NT2/D1 (cell line): ENCODE measurements at regions not wholly inside any gene's neighbourhood (a gene's known extent, or its start where the extent isn't known, plus 50 kb on each side); places are given as distances from the start of the nearest gene placed in this dataset.

Experiments
- DNase-seq: peaks from one replicate; pipeline ENCODE4 v3.0.0-alpha.2; 2011; ENCODE audit warnings: low read depth, low spot score
- H3K27me3 ChIP-seq: 2 replicates; pipeline ENCODE4 v1.6.0; 2011; ENCODE audit warnings: mild to moderate bottlenecking; ENCODE audit not compliant: insufficient read length, insufficient read depth
- H3K36me3 ChIP-seq: 2 replicates; pipeline ENCODE4 v1.6.1; 2011; ENCODE audit warnings: mild to moderate bottlenecking, low read length, mixed read lengths; ENCODE audit not compliant: insufficient read depth, insufficient read length
- H3K4me1 ChIP-seq: 2 replicates; pipeline ENCODE4 v1.5.1; 2011; ENCODE audit not compliant: insufficient read depth, insufficient read length
- H3K4me3 ChIP-seq: 2 replicates; pipeline ENCODE4 v1.5.1; 2011; ENCODE audit warnings: low read depth; ENCODE audit not compliant: insufficient read length
- H3K9ac ChIP-seq: 2 replicates; pipeline ENCODE4 v1.6.0; 2011; ENCODE audit warnings: low read depth; ENCODE audit not compliant: insufficient read length
- H3K9me3 ChIP-seq: 2 replicates; pipeline ENCODE4 v1.5.1; 2011; ENCODE audit warnings: mild to moderate bottlenecking, low read length; ENCODE audit not compliant: insufficient read depth
- SUZ12 ChIP-seq: IDR thresholded peaks from 2 replicates; pipeline ENCODE4 v1.6.1; 2011; ENCODE audit not compliant: insufficient read length, insufficient read depth; ENCODE audit errors: extremely low read depth
- YY1 ChIP-seq: IDR thresholded peaks from 2 replicates; pipeline ENCODE4 v1.6.1; 2011; ENCODE audit not compliant: insufficient read length, insufficient read depth
- ZNF274 ChIP-seq: IDR thresholded peaks from 2 replicates; pipeline ENCODE4 v1.6.1; 2011; ENCODE audit warnings: mild to moderate bottlenecking, low read depth, low read length

GRCh38 chr2:66137606-66138130, 297.3 kb upstream of the MEIS1 start:
- H3K4me3 ChIP-seq = no peak overlapping the region
- TF ChIP-seq YY1 (no peak), SUZ12 (no peak), ZNF274 (no peak)
- no peaks in the 10 kb centered on the region for H3K4me1 ChIP-seq
- H3K27me3 ChIP-seq = no peaks in the 10 kb centered on the region
- H3K9me3 ChIP-seq = no peaks in the 10 kb centered on the region
- no peaks in the 10 kb centered on the region for H3K36me3 ChIP-seq
- no peak for DNase-seq
- H3K9ac ChIP-seq = no peak overlapping the region

DNA sequence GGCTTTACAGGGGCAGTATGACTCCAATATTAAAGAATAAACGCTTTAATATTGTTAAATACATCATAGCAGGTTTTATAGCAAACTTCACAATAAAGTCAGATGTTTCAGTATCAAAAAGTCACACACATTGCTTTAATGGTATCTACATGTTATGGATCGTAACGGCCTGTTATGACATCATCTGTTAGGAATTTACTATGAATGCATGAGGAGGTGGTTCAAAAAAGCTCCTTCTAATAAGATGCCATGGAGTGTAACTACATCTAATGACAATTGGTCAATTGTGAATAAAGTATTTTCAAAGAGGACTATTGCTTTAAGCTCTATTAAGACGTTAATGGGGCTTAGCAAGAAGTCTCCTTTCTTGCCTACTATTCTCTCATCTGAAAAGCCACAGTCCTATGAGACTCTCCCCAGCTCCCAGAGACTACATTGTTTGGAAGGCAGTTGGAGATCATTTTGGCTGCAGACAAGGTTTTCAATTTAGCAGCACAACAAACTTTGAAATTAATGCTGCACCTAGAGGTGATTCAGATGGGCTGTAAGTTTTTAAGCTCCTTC, 300.7 kb upstream of the MEIS1 start:
- Histone ChIP-seq H3K9me3 (no peaks in the 10 kb centered on the region), H3K27me3 (no peaks in the 10 kb centered on the region), H3K36me3 (no peaks in the 10 kb centered on the region), H3K9ac (no peak overlapping the region), H3K4me3 (no peak overlapping the region), H3K4me1 (no peaks in the 10 kb centered on the region)
- TF ChIP-seq ZNF274 = no peak
- no peak for TF ChIP-seq YY1
- no peak for TF ChIP-seq SUZ12
- DNase-seq = peak; percentile 27

GRCh38 chr2:66127656-66128055, 307.3 kb upstream of the MEIS1 start:
- Histone ChIP-seq H3K27me3 (no peaks in the 10 kb centered on the region), H3K9me3 (no peaks in the 10 kb centered on the region), H3K4me3 (no peak overlapping the region), H3K36me3 (no peaks in the 10 kb centered on the region), H3K9ac (no peak overlapping the region), H3K4me1 (no peaks in the 10 kb centered on the region)
- no peak for DNase-seq
- no peak for TF ChIP-seq YY1
- TF ChIP-seq ZNF274 = no peak
- TF ChIP-seq SUZ12 = no peak

DNA sequence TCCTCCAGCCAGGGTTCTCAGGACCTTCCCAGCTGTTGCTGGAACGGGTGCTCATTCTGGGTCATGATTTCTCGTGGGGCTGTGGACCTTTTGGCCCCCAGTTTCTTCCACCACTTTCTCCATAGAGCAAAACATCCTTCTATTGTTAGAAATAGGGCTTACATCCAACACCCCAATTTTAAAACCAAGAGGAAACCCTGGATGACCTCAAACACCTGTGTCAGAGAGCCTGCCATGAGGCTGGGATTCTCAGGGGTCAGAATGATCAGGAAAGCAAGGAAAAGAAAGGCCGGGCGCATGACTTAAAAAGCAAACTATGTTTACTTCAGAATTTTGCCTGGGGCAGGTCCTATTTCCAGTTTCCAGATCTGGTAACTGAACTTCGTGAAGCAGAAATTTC, 307.9 kb upstream of the MEIS1 start:
- Histone ChIP-seq H3K4me1 (no peaks in the 10 kb centered on the region), H3K9me3 (no peaks in the 10 kb centered on the region), H3K27me3 (no peaks in the 10 kb centered on the region), H3K4me3 (no peak overlapping the region), H3K9ac (no peak overlapping the region), H3K36me3 (no peaks in the 10 kb centered on the region)
- no peak for TF ChIP-seq YY1
- no peak for TF ChIP-seq ZNF274
- TF ChIP-seq SUZ12 = no peak
- no peak for DNase-seq

DNA sequence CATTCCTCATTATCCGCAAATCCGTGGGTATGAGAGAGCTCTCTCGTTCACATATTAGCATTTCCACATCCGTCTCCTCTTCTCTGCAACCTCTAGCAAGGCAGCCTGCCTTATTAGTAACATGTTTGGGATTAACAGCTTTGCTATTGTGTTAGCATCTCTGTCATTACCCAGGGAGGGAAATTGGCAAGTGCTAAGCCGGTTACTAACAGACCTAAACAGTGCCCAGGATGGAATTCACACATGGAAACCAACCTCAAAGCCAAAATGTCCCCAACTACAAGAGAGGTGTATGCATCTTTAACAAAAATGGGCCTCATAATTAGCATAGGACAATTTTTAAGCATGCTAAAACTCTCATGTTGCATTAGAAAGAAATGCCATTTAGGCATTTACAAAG, 309.0 kb upstream of the MEIS1 start:
- Histone ChIP-seq H3K36me3 (no peaks in the 10 kb centered on the region), H3K9ac (no peak overlapping the region), H3K9me3 (no peaks in the 10 kb centered on the region), H3K4me1 (no peaks in the 10 kb centered on the region), H3K4me3 (no peak overlapping the region), H3K27me3 (no peaks in the 10 kb centered on the region)
- no peak for DNase-seq
- TF ChIP-seq SUZ12 (no peak), ZNF274 (no peak), YY1 (no peak)

GRCh38 chr2:66122516-66122915, 312.4 kb upstream of the MEIS1 start:
- H3K4me3 ChIP-seq = no peak overlapping the region
- no peak for DNase-seq
- no peak overlapping the region for H3K9ac ChIP-seq
- TF ChIP-seq YY1 (no peak), ZNF274 (no peak), SUZ12 (no peak)
- no peaks in the 10 kb centered on the region for H3K9me3 ChIP-seq
- H3K4me1 ChIP-seq = no peaks in the 10 kb centered on the region
- no peaks in the 10 kb centered on the region for H3K27me3 ChIP-seq
- no peaks in the 10 kb centered on the region for H3K36me3 ChIP-seq

GRCh38 chr2:66121946-66122345, 313.0 kb upstream of the MEIS1 start:
- Histone ChIP-seq H3K27me3 (no peaks in the 10 kb centered on the region), H3K9ac (no peak overlapping the region), H3K9me3 (no peaks in the 10 kb centered on the region), H3K4me1 (no peaks in the 10 kb centered on the region), H3K36me3 (no peaks in the 10 kb centered on the region), H3K4me3 (no peak overlapping the region)
- no peak for TF ChIP-seq ZNF274
- no peak for TF ChIP-seq SUZ12
- TF ChIP-seq YY1 = no peak
- no peak for DNase-seq
